Heart left ventricle (tissue), 13 donors: ENCODE measurements at regions not wholly inside any gene's neighbourhood (a gene's known extent, or its start where the extent isn't known, plus 50 kb on each side); places are given as distances from the start of the nearest gene placed in this dataset.
"Not testable (repeated sequence)": the region's sequence is repeated elsewhere in the genome, so short reads cannot be mapped to it uniquely, and the experiment has no call there.

ENCODE experiments used
- CTCF ChIP-seq, 12 donors: fragments of 200-600 bp; sonication (generic) in 4 of 12; IDR thresholded peaks; one replicate each; pipeline versions ENCODE4 v1.5.0 to v1.8.0; 2018 to 2022; ENCODE audit warnings: antibody characterized with exemption in 12 of 12, mild to moderate bottlenecking in 5 of 12
- POLR2A ChIP-seq, 2 donors: fragments of 450-650 bp; IDR thresholded peaks; one replicate each; pipeline ENCODE4 v1.6.1; 2017; ENCODE audit warnings: antibody characterized with exemption in 2 of 2, mild to moderate bottlenecking in 2 of 2, moderate library complexity in 2 of 2
- donor health status: ischemic (EF 13 %, LVEDD 7.1; RV severe dilation, severe dysfunction).
- donor health status: DM: no; HTN: yes; CAD: no.
- donor health status: DM: no; HTN: no; CAD: no.
- donor health status: ischemic (EF 25% LVEDD 6.9; RV normal size, moderate dysfunction).
- donor health status: ischemic (EF 25% LVEDD 5.7; RV mildly dilated, moderate dysfunction).
- donor health status: ischemic (EF 35%, LVEDD 5.7; RV mildly dilated, moderate dysfunction).
- donor health status: nonischemic (EF 11% LVEDD 7.7; RV severe dilation, severe dysfunction).
- donor health status: DM: yes; HTN: yes; CAD: no.
- donor health status: PGD.
- donor health status: ischemic (EF 29% LVEDD 5.4; RV normal size, mild dysfunction).
- donor health status: nonischemic (EF 23%, LVEDD 6.1; RV moderate dilation, normal function).

DNA sequence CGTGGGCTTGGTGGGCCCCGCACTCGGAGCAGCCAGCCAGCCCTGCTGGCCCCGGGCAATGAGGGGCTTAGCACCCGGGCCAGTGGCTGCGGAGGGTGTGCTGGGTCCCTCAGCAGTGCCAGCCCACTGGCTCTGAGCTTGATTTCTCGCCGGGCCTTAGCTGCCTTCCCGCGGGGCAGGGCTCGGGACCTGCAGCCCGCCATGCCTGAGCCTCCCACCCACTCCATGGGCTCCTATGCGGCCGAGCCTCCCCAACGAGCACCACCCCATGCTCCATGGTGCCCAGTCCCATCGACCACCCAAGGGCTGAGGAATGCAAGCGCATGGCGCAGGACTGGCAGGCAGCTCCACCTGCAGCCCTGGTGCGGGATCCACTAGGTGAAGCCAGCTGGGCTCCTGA lies 686.9 kb downstream of the JRKL start:
- not testable (repeated sequence) for TF ChIP-seq CTCF, POLR2A (IDR thresholded peaks at IDR 0.05)
